Testis (tissue), 2 donors: ENCODE measurements at regions not wholly inside any gene's neighbourhood (a gene's known extent, or its start where the extent isn't known, plus 50 kb on each side); places are given as distances from the start of the nearest gene placed in this dataset.
A peak's percentile ranks its signal among the peaks of the same experiment; 100 is the strongest.

Source experiments
- DNase-seq: peaks from one replicate; pipeline ENCODE4 v3.0.0-alpha.2; 2019
- H3K27ac ChIP-seq, 2 donors: fragments of 200-600 bp; sonication (generic); one replicate each; pipeline ENCODE4 v1.5.1; 2019
- H3K27me3 ChIP-seq: fragments of 200-600 bp; sonication (generic); one replicate; pipeline ENCODE4 v1.5.1; 2019
- H3K36me3 ChIP-seq: fragments of 200-600 bp; sonication (generic); one replicate; pipeline ENCODE4 v1.5.1; 2017; ENCODE audit warnings: low read depth; ENCODE audit errors: missing control alignments
- H3K4me1 ChIP-seq: fragments of 200-600 bp; sonication (generic); one replicate; pipeline ENCODE4 v1.5.1; 2019
- H3K4me3 ChIP-seq, 2 donors: fragments of 200-600 bp; sonication (generic); one replicate each; pipeline ENCODE4 v1.5.1; 2017 to 2019
- H3K9me3 ChIP-seq: fragments of 200-600 bp; sonication (generic); one replicate; pipeline ENCODE4 v1.5.1; 2017
- CTCF ChIP-seq, 3 experiments: fragments of 450-650 bp in 2 of 3; fragments of 200-600 bp in 1 of 3; sonication (generic) in 1 of 3; IDR thresholded peaks; one replicate each; pipeline ENCODE4 v1.5.1; 2016 to 2019; ENCODE audit warnings: antibody characterized with exemption in 3 of 3, mild to moderate bottlenecking in 2 of 3, moderate library complexity in 1 of 3
- POLR2A ChIP-seq: fragments of 450-650 bp; IDR thresholded peaks from one replicate; pipeline ENCODE4 v1.6.1; 2017; ENCODE audit warnings: antibody characterized with exemption, mild to moderate bottlenecking, moderate library complexity
- WGBS, 2 donors: methylation state at CpG; one replicate each; pipeline ENCODE4 v1.1.5; 2018; 5-methylcytosine and 5-hydroxymethylcytosine counted together
- intact Hi-C: fragments of 100-400 bp; cut with DNase I; formaldehyde crosslinking; loops from one replicate; pipeline ENCODE4 v1.15.1; 2023; ENCODE audit warnings: low total_unique reads

- Histone ChIP-seq H3K36me3 (no peaks in the 10 kb centered on the region), H3K9me3 (no peaks in the 10 kb centered on the region), H3K4me3 (no peak overlapping the region), H3K4me1 (peaks cover 35% of the 10 kb centered on the region), H3K27me3 (no peaks in the 10 kb centered on the region), H3K27ac (peak overlapping the region; percentile 23 to 52)
- no peak for DNase-seq
- intact Hi-C loops: no loop called here
- no peak for TF ChIP-seq CTCF (IDR thresholded peaks at IDR 0.05)
- TF ChIP-seq POLR2A: no peak
Observed at GRCh38 chr4:184533908-184534307, 59.6 kb upstream of the IRF2 start.

- Histone ChIP-seq H3K4me3 (no peak overlapping the region), H3K4me1 (peaks cover 32% of the 10 kb centered on the region), H3K36me3 (no peaks in the 10 kb centered on the region), H3K27me3 (no peaks in the 10 kb centered on the region), H3K9me3 (no peaks in the 10 kb centered on the region), H3K27ac (no peak overlapping the region)
- intact Hi-C loops: no loop called here
- TF ChIP-seq POLR2A (no peak), CTCF (IDR thresholded peaks at IDR 0.05) (no peak)
- DNase-seq: no peak
- 85 to 89% methylated on average over 2 of the region's 2 CpGs for WGBS, 2 donors
Observed at GRCh38 chr4:184531008-184531407, 56.7 kb upstream of the IRF2 start.

- Histone ChIP-seq H3K4me3 (no peak overlapping the region), H3K27ac (no peak overlapping the region), H3K4me1 (peaks cover 16% of the 10 kb centered on the region), H3K27me3 (no peaks in the 10 kb centered on the region), H3K36me3 (no peaks in the 10 kb centered on the region), H3K9me3 (no peaks in the 10 kb centered on the region)
- WGBS, 2 donors: 89% methylated on average over 5 of the region's 5 CpGs
- no peak for TF ChIP-seq POLR2A
- no peak for TF ChIP-seq CTCF (IDR thresholded peaks at IDR 0.05)
- no peak for DNase-seq
- intact Hi-C loops: no loop called here
Observed at GRCh38 chr4:184529283-184529682, 54.9 kb upstream of the IRF2 start.

- H3K4me1 ChIP-seq: peaks cover 10% of the 10 kb centered on the region
- no peak for TF ChIP-seq CTCF (IDR thresholded peaks at IDR 0.05)
- TF ChIP-seq POLR2A: no peak
- H3K4me3 ChIP-seq: no peak overlapping the region
- H3K9me3 ChIP-seq: no peaks in the 10 kb centered on the region
- H3K36me3 ChIP-seq: no peaks in the 10 kb centered on the region
- H3K27ac ChIP-seq: no peak overlapping the region
- no peak for DNase-seq
- H3K27me3 ChIP-seq: no peaks in the 10 kb centered on the region
- intact Hi-C loops: no loop called here
- WGBS, 2 donors: 81 to 86% methylated on average over 3 of the region's 3 CpGs
Observed at GRCh38 chr4:184528713-184529112, 54.4 kb upstream of the IRF2 start.

GRCh38 chr4:184528051-184528450 is 53.7 kb upstream of the IRF2 start:
- Histone ChIP-seq H3K27ac (no peak overlapping the region), H3K9me3 (no peaks in the 10 kb centered on the region), H3K4me1 (peaks cover 9% of the 10 kb centered on the region), H3K4me3 (no peak overlapping the region), H3K36me3 (no peaks in the 10 kb centered on the region), H3K27me3 (no peaks in the 10 kb centered on the region)
- TF ChIP-seq CTCF (IDR thresholded peaks at IDR 0.05) (no peak), POLR2A (no peak)
- WGBS, 2 donors: 80 to 91% methylated on average over 5 of the region's 5 CpGs
- DNase-seq: no peak
- intact Hi-C loops: no loop called here
